SK-N-MC (cell line): ENCODE measurements at regions not wholly inside any gene's neighbourhood (a gene's known extent, or its start where the extent isn't known, plus 50 kb on each side); places are given as distances from the start of the nearest gene placed in this dataset.
A peak's percentile ranks its signal among the peaks of the same experiment; 100 is the strongest.
"Not testable (repeated sequence)": the region's sequence is repeated elsewhere in the genome, so short reads cannot be mapped to it uniquely, and the experiment has no call there.

ENCODE experiments used
- DNase-seq: peaks from one replicate; pipeline ENCODE4 v3.0.0-alpha.2; 2011; ENCODE audit warnings: low read depth, low spot score
- H3K27ac ChIP-seq: fragments of 200-600 bp; sonication (generic); 2 replicates; pipeline ENCODE4 v1.5.1; 2016; ENCODE audit warnings: mixed run types
- H3K36me3 ChIP-seq: fragments of 200-600 bp; sonication (generic); 2 replicates; pipeline ENCODE4 v1.6.1; 2017; ENCODE audit warnings: antibody characterized with exemption, low read length, mixed read lengths; ENCODE audit not compliant: insufficient read depth
- H3K4me3 ChIP-seq: fragments of 200-600 bp; sonication (generic); 2 replicates; pipeline ENCODE4 v1.5.1; 2016
- H3K9ac ChIP-seq: fragments of 200-600 bp; sonication (generic); 2 replicates; pipeline ENCODE4 v1.8.0; 2017; ENCODE audit warnings: mixed run types, mixed read lengths; ENCODE audit not compliant: insufficient read length
- H3K9me3 ChIP-seq: fragments of 200-600 bp; sonication (generic); 2 replicates; pipeline ENCODE4 v1.6.1; 2017; ENCODE audit warnings: low read depth, mild to moderate bottlenecking, antibody characterized with exemption, low read length, moderate library complexity, mixed read lengths
- EZH2 ChIP-seq: fragments of 200-600 bp; sonication (generic); IDR thresholded peaks from one replicate; pipeline ENCODE4 v1.6.1; 2017; ENCODE audit warnings: antibody characterized with exemption
- FOXP2 ChIP-seq: optimal IDR thresholded peaks from 2 replicates; pipeline ENCODE3; 2011; ENCODE audit warnings: mild to moderate bottlenecking, moderate library complexity; ENCODE audit not compliant: insufficient read depth; ENCODE audit errors: extremely low read length, control extremely low read depth
- POLR2AphosphoS5 ChIP-seq: IDR thresholded peaks from 2 replicates; pipeline ENCODE4 v1.6.1; 2012; ENCODE audit warnings: mild to moderate bottlenecking, low read depth, low read length, borderline replicate concordance

GRCh38 chr1:94769551-94769950, 50.6 kb upstream of the SLC44A3 start:
- H3K27ac ChIP-seq: no peak overlapping the region
- no peak overlapping the region for H3K9ac ChIP-seq
- H3K9me3 ChIP-seq: no peaks in the 10 kb centered on the region
- H3K36me3 ChIP-seq: no peaks in the 10 kb centered on the region
- no peak for DNase-seq
- TF ChIP-seq EZH2 (no peak), POLR2AphosphoS5 (no peak), FOXP2 (no peak)
- no peak overlapping the region for H3K4me3 ChIP-seq

- Histone ChIP-seq H3K4me3 (no peak overlapping the region), H3K27ac (no peak overlapping the region), H3K36me3 (no peaks in the 10 kb centered on the region), H3K9ac (no peak overlapping the region), H3K9me3 (no peaks in the 10 kb centered on the region)
- no peak for DNase-seq
- TF ChIP-seq FOXP2 (no peak), EZH2 (no peak), POLR2AphosphoS5 (no peak)
These were observed 52.1 kb upstream of the SLC44A3 start for GRCh38 chr1:94768036-94768435.

- TF ChIP-seq EZH2 (no peak), FOXP2 (no peak), POLR2AphosphoS5 (no peak)
- H3K4me3 ChIP-seq: no peak overlapping the region
- H3K9me3 ChIP-seq: no peaks in the 10 kb centered on the region
- H3K9ac ChIP-seq: no peak overlapping the region
- no peaks in the 10 kb centered on the region for H3K36me3 ChIP-seq
- H3K27ac ChIP-seq: no peak overlapping the region
- DNase-seq: no peak
These were observed 54.2 kb upstream of the SLC44A3 start for GRCh38 chr1:94765958-94766357.

GRCh38 chr1:94759188-94759587, 61.0 kb upstream of the SLC44A3 start:
- no peak overlapping the region for H3K27ac ChIP-seq
- TF ChIP-seq EZH2 (no peak), FOXP2 (no peak), POLR2AphosphoS5 (no peak)
- no peaks in the 10 kb centered on the region for H3K36me3 ChIP-seq
- no peak overlapping the region for H3K4me3 ChIP-seq
- H3K9me3 ChIP-seq: no peaks in the 10 kb centered on the region
- H3K9ac ChIP-seq: no peak overlapping the region
- no peak for DNase-seq

GRCh38 chr1:94757931-94758330, 62.2 kb upstream of the SLC44A3 start:
- TF ChIP-seq FOXP2 (no peak), EZH2 (no peak), POLR2AphosphoS5 (no peak)
- Histone ChIP-seq H3K27ac (no peak overlapping the region), H3K36me3 (no peaks in the 10 kb centered on the region), H3K9ac (no peak overlapping the region), H3K4me3 (no peak overlapping the region), H3K9me3 (no peaks in the 10 kb centered on the region)
- no peak for DNase-seq

- Histone ChIP-seq H3K27ac (peak overlapping the region; percentile 93), H3K9me3 (no peaks in the 10 kb centered on the region), H3K9ac (peak overlapping the region; percentile 21), H3K4me3 (peak overlapping the region; percentile 53; the same call in 1 of the 2 replicates), H3K36me3 (no peaks in the 10 kb centered on the region)
- TF ChIP-seq FOXP2 (peak; percentile 52), EZH2 (no peak), POLR2AphosphoS5 (peak; percentile 77)
- peak; percentile 95 for DNase-seq
These were observed 64.5 kb upstream of the SLC44A3 start for GRCh38 chr1:94755675-94756074.

- not testable (repeated sequence) for H3K4me3 ChIP-seq, H3K9ac ChIP-seq, H3K36me3 ChIP-seq, DNase-seq, H3K9me3 ChIP-seq
- H3K27ac ChIP-seq: peak overlapping the region; percentile 93
These were observed 65.1 kb upstream of the SLC44A3 start for GRCh38 chr1:94755016-94755415.

- DNase-seq: no peak
- Histone ChIP-seq H3K9me3 (no peaks in the 10 kb centered on the region), H3K27ac (peak overlapping the region; percentile 93; the same call in 1 of the 2 replicates), H3K9ac (no peak overlapping the region), H3K4me3 (no peak overlapping the region), H3K36me3 (no peaks in the 10 kb centered on the region)
- TF ChIP-seq FOXP2 (no peak), EZH2 (no peak)
These were observed 65.6 kb upstream of the SLC44A3 start for GRCh38 chr1:94754570-94754969.

GRCh38 chr1:94754095-94754494, 66.1 kb upstream of the SLC44A3 start:
- no peaks in the 10 kb centered on the region for H3K36me3 ChIP-seq
- TF ChIP-seq POLR2AphosphoS5 (no peak), FOXP2 (no peak), EZH2 (no peak)

More at GRCh38 chr1:94754095-94754494, 66.1 kb upstream of the SLC44A3 start:
- DNase-seq: no peak
- Histone ChIP-seq H3K4me3 (no peak overlapping the region), H3K27ac (0 out of 2 replicates have a peak overlapping the region, but pooled peaks have one; percentile 8), H3K9ac (no peak overlapping the region), H3K9me3 (no peaks in the 10 kb centered on the region)
